GM23338 (cell line): ENCODE measurements at regions not wholly inside any gene's neighbourhood (a gene's known extent, or its start where the extent isn't known, plus 50 kb on each side); places are given as distances from the start of the nearest gene placed in this dataset.

Experiments used
- ATAC-seq: fragments of 200-7000 bp; cut with Tn5 transposase; 3 replicates; pipeline ENCODE4 v1.9.1; 2020
- DNase-seq: peaks from one replicate; pipeline ENCODE4 v3.0.0-alpha.2; 2015; ENCODE audit warnings: low spot score
- H2AFZ ChIP-seq: fragments of 200-600 bp; sonication (generic); 2 replicates; pipeline ENCODE4 v1.8.0; 2016; ENCODE audit warnings: antibody characterized with exemption, mild to moderate bottlenecking, moderate library complexity
- H3F3A ChIP-seq: fragments of 200-600 bp; sonication (generic); replicated peaks from 2 replicates; pipeline ENCODE4 v1.8.0; 2017; ENCODE audit warnings: antibody characterized with exemption, mixed run types, low read depth
- H3K27ac ChIP-seq: fragments of 200-600 bp; sonication (generic); 2 replicates; pipeline ENCODE4 v1.6.1; 2016; ENCODE audit warnings: low read depth
- H3K27me3 ChIP-seq: fragments of 200-600 bp; sonication (generic); 2 replicates; pipeline ENCODE4 v1.8.0; 2016; ENCODE audit warnings: mild to moderate bottlenecking, mixed run types, moderate library complexity; ENCODE audit not compliant: insufficient read depth
- H3K36me3 ChIP-seq: fragments of 200-600 bp; sonication (generic); 2 replicates; pipeline ENCODE4 v1.8.0; 2016; ENCODE audit warnings: mild to moderate bottlenecking; ENCODE audit not compliant: insufficient read depth
- H3K4me1 ChIP-seq: fragments of 200-600 bp; sonication (generic); 2 replicates; pipeline ENCODE4 v1.8.0; 2016; ENCODE audit warnings: mild to moderate bottlenecking, moderate library complexity; ENCODE audit not compliant: insufficient read depth
- H3K4me2 ChIP-seq: fragments of 200-600 bp; sonication (generic); 2 replicates; pipeline ENCODE4 v1.7.1; 2017; ENCODE audit warnings: mixed run types
- H3K4me3 ChIP-seq: fragments of 200-600 bp; sonication (generic); 2 replicates; pipeline ENCODE4 v1.6.1; 2016; ENCODE audit warnings: mixed run types
- H3K79me2 ChIP-seq: fragments of 200-600 bp; sonication (generic); replicated peaks from 2 replicates; pipeline ENCODE4 v1.8.0; 2017; ENCODE audit warnings: mild to moderate bottlenecking; ENCODE audit not compliant: insufficient read depth
- H3K9me2 ChIP-seq: fragments of 200-600 bp; sonication (generic); 2 replicates; pipeline ENCODE4 v1.8.0; 2017; ENCODE audit not compliant: insufficient read depth
- H4K20me1 ChIP-seq: fragments of 200-600 bp; sonication (generic); replicated peaks from 2 replicates; pipeline ENCODE4 v1.8.0; 2017; ENCODE audit warnings: mild to moderate bottlenecking; ENCODE audit not compliant: insufficient read depth
- H3K27ac Mint-ChIP-seq: 2 replicates; pipeline ENCODE4 v1.8.0; 2020; ENCODE audit warnings: inconsistent platforms, mild to moderate bottlenecking, moderate library complexity, mixed read lengths
- H3K27me3 Mint-ChIP-seq: 3 replicates; pipeline ENCODE4 v1.8.0; 2022; ENCODE audit warnings: low read depth, mild to moderate bottlenecking, moderate library complexity, mixed read lengths, inconsistent platforms; ENCODE audit not compliant: insufficient read depth, poor library complexity
- H3K36me3 Mint-ChIP-seq: 3 replicates; pipeline ENCODE4 v1.8.0; 2021; ENCODE audit warnings: low read depth, mild to moderate bottlenecking, inconsistent platforms, moderate library complexity, mixed read lengths
- H3K4me1 Mint-ChIP-seq: 3 replicates; pipeline ENCODE4 v1.8.0; 2020; ENCODE audit warnings: mild to moderate bottlenecking, inconsistent platforms, mixed read lengths
- H3K4me3 Mint-ChIP-seq: 3 replicates; pipeline ENCODE4 v1.8.0; 2021; ENCODE audit warnings: moderate library complexity, mild to moderate bottlenecking, inconsistent platforms, mixed read lengths
- H3K9me3 Mint-ChIP-seq: 3 replicates; pipeline ENCODE4 v1.8.0; 2020; ENCODE audit warnings: moderate library complexity, mild to moderate bottlenecking, inconsistent platforms, mixed read lengths
- CREB1 ChIP-seq: fragments of 250-450 bp; sonication (Bioruptor Pico); IDR thresholded peaks from 2 replicates; pipeline ENCODE4 v1.5.0; 2020; ENCODE audit warnings: low read depth, mild to moderate bottlenecking, moderate library complexity
- EZH2 ChIP-seq: fragments of 200-600 bp; sonication (generic); IDR thresholded peaks from one replicate; pipeline ENCODE4 v1.8.0; 2017; ENCODE audit warnings: antibody characterized with exemption, mild to moderate bottlenecking, low read depth; ENCODE audit not compliant: unreplicated experiment
- EZH2phosphoT487 ChIP-seq: fragments of 200-600 bp; sonication (generic); IDR thresholded peaks from one replicate; pipeline ENCODE4 v1.8.1; 2018; ENCODE audit warnings: antibody characterized with exemption; ENCODE audit not compliant: unreplicated experiment
- NANOG ChIP-seq: IDR thresholded peaks from 2 replicates; pipeline ENCODE4 v1.6.1; 2016; ENCODE audit warnings: antibody characterized with exemption, borderline replicate concordance
- TF ChIP-seq, protein P1 (sequence below), 2 experiments: fragments of 200-600 bp in 1 of 2; sonication (generic) in 1 of 2; conservative IDR thresholded peaks; 2 replicates each; pipeline versions ENCODE4 v1.5.1 to v1.6.1; 2016 to 2017; ENCODE audit warnings: antibody characterized with exemption in 2 of 2, low read depth in 2 of 2, mild to moderate bottlenecking in 2 of 2, moderate library complexity in 1 of 2
- TF ChIP-seq, protein P2 (sequence below): fragments of 250-450 bp; sonication (Bioruptor Pico); IDR thresholded peaks from 2 replicates; pipeline ENCODE4 v1.5.0; 2020; ENCODE audit warnings: mild to moderate bottlenecking, moderate library complexity
- TF ChIP-seq, protein P3 (sequence below): IDR thresholded peaks from 2 replicates; pipeline ENCODE4 v1.6.1; 2016; ENCODE audit warnings: antibody characterized with exemption
- TF ChIP-seq, protein P4 (sequence below): IDR thresholded peaks from one replicate; pipeline ENCODE4 v1.6.1; 2018; ENCODE audit warnings: antibody characterized with exemption; ENCODE audit not compliant: unreplicated experiment

DNA sequence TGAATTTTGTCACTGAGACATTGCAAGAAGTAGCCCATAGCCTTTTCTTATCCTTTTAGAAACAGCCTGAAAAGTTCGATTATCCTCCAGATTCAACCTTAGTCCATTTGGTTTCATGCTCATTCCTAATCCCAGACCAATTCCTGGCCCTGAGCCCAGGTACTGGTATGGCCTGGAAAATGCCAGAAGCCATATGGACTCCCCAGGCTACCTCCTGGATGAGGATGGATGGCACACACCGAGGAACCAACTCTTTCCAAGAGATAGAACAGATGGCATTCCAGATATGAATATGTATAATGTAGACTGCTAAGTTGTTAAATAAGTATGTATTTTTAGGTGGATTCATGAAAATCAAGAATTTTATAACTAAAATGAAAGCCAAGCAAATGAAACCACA lies 51.6 kb upstream of the SNAP25 start:
- H3K4me3 ChIP-seq = no peak overlapping the region
- H3K27me3 ChIP-seq = peaks cover 10% of the 10 kb centered on the region
- ATAC-seq (no peak), DNase-seq (no peak)
- H3K79me2 ChIP-seq = no peaks in the 10 kb centered on the region
- no peak overlapping the region for H3K27ac Mint-ChIP-seq
- H2AFZ ChIP-seq = no peak overlapping the region
- H4K20me1 ChIP-seq = no peaks in the 10 kb centered on the region
- no peaks in the 10 kb centered on the region; the same call in 2 of the 3 replicates for H3K9me3 Mint-ChIP-seq
- no peak overlapping the region for H3K4me2 ChIP-seq
- no peaks in the 10 kb centered on the region for H3K36me3 ChIP-seq
- no peak for TF ChIP-seq EZH2phosphoT487
- TF ChIP-seq, protein P1, sequence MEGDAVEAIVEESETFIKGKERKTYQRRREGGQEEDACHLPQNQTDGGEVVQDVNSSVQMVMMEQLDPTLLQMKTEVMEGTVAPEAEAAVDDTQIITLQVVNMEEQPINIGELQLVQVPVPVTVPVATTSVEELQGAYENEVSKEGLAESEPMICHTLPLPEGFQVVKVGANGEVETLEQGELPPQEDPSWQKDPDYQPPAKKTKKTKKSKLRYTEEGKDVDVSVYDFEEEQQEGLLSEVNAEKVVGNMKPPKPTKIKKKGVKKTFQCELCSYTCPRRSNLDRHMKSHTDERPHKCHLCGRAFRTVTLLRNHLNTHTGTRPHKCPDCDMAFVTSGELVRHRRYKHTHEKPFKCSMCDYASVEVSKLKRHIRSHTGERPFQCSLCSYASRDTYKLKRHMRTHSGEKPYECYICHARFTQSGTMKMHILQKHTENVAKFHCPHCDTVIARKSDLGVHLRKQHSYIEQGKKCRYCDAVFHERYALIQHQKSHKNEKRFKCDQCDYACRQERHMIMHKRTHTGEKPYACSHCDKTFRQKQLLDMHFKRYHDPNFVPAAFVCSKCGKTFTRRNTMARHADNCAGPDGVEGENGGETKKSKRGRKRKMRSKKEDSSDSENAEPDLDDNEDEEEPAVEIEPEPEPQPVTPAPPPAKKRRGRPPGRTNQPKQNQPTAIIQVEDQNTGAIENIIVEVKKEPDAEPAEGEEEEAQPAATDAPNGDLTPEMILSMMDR (conservative IDR thresholded peaks at IDR 0.05; ENCODE audit: low read depth in 2 of 2) = no peak
- no peak for TF ChIP-seq EZH2
- TF ChIP-seq, protein P2, sequence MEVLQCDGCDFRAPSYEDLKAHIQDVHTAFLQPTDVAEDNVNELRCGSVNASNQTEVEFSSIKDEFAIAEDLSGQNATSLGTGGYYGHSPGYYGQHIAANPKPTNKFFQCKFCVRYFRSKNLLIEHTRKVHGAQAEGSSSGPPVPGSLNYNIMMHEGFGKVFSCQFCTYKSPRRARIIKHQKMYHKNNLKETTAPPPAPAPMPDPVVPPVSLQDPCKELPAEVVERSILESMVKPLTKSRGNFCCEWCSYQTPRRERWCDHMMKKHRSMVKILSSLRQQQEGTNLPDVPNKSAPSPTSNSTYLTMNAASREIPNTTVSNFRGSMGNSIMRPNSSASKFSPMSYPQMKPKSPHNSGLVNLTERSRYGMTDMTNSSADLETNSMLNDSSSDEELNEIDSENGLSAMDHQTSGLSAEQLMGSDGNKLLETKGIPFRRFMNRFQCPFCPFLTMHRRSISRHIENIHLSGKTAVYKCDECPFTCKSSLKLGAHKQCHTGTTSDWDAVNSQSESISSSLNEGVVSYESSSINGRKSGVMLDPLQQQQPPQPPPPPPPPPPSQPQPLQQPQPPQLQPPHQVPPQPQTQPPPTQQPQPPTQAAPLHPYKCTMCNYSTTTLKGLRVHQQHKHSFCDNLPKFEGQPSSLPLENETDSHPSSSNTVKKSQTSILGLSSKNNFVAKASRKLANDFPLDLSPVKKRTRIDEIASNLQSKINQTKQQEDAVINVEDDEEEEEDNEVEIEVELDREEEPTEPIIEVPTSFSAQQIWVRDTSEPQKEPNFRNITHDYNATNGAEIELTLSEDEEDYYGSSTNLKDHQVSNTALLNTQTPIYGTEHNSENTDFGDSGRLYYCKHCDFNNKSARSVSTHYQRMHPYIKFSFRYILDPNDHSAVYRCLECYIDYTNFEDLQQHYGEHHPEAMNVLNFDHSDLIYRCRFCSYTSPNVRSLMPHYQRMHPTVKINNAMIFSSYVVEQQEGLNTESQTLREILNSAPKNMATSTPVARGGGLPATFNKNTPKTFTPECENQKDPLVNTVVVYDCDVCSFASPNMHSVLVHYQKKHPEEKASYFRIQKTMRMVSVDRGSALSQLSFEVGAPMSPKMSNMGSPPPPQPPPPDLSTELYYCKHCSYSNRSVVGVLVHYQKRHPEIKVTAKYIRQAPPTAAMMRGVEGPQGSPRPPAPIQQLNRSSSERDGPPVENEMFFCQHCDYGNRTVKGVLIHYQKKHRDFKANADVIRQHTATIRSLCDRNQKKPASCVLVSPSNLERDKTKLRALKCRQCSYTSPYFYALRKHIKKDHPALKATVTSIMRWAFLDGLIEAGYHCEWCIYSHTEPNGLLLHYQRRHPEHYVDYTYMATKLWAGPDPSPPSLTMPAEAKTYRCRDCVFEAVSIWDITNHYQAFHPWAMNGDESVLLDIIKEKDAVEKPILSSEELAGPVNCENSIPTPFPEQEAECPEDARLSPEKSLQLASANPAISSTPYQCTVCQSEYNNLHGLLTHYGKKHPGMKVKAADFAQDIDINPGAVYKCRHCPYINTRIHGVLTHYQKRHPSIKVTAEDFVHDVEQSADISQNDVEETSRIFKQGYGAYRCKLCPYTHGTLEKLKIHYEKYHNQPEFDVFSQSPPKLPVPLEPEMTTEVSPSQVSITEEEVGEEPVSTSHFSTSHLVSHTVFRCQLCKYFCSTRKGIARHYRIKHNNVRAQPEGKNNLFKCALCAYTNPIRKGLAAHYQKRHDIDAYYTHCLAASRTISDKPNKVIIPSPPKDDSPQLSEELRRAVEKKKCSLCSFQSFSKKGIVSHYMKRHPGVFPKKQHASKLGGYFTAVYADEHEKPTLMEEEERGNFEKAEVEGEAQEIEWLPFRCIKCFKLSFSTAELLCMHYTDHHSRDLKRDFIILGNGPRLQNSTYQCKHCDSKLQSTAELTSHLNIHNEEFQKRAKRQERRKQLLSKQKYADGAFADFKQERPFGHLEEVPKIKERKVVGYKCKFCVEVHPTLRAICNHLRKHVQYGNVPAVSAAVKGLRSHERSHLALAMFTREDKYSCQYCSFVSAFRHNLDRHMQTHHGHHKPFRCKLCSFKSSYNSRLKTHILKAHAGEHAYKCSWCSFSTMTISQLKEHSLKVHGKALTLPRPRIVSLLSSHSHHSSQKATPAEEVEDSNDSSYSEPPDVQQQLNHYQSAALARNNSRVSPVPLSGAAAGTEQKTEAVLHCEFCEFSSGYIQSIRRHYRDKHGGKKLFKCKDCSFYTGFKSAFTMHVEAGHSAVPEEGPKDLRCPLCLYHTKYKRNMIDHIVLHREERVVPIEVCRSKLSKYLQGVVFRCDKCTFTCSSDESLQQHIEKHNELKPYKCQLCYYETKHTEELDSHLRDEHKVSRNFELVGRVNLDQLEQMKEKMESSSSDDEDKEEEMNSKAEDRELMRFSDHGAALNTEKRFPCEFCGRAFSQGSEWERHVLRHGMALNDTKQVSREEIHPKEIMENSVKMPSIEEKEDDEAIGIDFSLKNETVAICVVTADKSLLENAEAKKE (CRISPR knock-in tag) = no peak
- TF ChIP-seq, protein P3, sequence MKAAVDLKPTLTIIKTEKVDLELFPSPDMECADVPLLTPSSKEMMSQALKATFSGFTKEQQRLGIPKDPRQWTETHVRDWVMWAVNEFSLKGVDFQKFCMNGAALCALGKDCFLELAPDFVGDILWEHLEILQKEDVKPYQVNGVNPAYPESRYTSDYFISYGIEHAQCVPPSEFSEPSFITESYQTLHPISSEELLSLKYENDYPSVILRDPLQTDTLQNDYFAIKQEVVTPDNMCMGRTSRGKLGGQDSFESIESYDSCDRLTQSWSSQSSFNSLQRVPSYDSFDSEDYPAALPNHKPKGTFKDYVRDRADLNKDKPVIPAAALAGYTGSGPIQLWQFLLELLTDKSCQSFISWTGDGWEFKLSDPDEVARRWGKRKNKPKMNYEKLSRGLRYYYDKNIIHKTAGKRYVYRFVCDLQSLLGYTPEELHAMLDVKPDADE = no peak
- no peak for TF ChIP-seq NANOG
- no peak for TF ChIP-seq CREB1 (CRISPR knock-in tag)
- TF ChIP-seq, protein P4, sequence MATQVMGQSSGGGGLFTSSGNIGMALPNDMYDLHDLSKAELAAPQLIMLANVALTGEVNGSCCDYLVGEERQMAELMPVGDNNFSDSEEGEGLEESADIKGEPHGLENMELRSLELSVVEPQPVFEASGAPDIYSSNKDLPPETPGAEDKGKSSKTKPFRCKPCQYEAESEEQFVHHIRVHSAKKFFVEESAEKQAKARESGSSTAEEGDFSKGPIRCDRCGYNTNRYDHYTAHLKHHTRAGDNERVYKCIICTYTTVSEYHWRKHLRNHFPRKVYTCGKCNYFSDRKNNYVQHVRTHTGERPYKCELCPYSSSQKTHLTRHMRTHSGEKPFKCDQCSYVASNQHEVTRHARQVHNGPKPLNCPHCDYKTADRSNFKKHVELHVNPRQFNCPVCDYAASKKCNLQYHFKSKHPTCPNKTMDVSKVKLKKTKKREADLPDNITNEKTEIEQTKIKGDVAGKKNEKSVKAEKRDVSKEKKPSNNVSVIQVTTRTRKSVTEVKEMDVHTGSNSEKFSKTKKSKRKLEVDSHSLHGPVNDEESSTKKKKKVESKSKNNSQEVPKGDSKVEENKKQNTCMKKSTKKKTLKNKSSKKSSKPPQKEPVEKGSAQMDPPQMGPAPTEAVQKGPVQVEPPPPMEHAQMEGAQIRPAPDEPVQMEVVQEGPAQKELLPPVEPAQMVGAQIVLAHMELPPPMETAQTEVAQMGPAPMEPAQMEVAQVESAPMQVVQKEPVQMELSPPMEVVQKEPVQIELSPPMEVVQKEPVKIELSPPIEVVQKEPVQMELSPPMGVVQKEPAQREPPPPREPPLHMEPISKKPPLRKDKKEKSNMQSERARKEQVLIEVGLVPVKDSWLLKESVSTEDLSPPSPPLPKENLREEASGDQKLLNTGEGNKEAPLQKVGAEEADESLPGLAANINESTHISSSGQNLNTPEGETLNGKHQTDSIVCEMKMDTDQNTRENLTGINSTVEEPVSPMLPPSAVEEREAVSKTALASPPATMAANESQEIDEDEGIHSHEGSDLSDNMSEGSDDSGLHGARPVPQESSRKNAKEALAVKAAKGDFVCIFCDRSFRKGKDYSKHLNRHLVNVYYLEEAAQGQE = no peak
- no peak overlapping the region for H3K27ac ChIP-seq
- 0 out of 2 replicates have a peak, but pooled peaks cover 5% of the 10 kb centered on the region for H3K4me1 ChIP-seq
- H3K27me3 Mint-ChIP-seq = peaks cover 4% of the 10 kb centered on the region
- peaks cover 6% of the 10 kb centered on the region for H3K4me1 Mint-ChIP-seq
- H3K9me2 ChIP-seq = peaks cover 12% of the 10 kb centered on the region; the same call in 1 of the 2 replicates
- H3K36me3 Mint-ChIP-seq = no peaks in the 10 kb centered on the region
- H3F3A ChIP-seq = no peaks in the 10 kb centered on the region
- H3K4me3 Mint-ChIP-seq = no peak overlapping the region
